ENCODE measurements at regions not wholly inside any gene's neighbourhood (a gene's known extent, or its start where the extent isn't known, plus 50 kb on each side); places are given as distances from the start of the nearest gene placed in this dataset.

GRCh38 chr4:128347175-128347868 is 59.7 kb upstream of the PGRMC2 start:
- TF ChIP-seq, protein P1, sequence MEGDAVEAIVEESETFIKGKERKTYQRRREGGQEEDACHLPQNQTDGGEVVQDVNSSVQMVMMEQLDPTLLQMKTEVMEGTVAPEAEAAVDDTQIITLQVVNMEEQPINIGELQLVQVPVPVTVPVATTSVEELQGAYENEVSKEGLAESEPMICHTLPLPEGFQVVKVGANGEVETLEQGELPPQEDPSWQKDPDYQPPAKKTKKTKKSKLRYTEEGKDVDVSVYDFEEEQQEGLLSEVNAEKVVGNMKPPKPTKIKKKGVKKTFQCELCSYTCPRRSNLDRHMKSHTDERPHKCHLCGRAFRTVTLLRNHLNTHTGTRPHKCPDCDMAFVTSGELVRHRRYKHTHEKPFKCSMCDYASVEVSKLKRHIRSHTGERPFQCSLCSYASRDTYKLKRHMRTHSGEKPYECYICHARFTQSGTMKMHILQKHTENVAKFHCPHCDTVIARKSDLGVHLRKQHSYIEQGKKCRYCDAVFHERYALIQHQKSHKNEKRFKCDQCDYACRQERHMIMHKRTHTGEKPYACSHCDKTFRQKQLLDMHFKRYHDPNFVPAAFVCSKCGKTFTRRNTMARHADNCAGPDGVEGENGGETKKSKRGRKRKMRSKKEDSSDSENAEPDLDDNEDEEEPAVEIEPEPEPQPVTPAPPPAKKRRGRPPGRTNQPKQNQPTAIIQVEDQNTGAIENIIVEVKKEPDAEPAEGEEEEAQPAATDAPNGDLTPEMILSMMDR (IDR thresholded peaks at IDR 0.05; ENCODE audit: poor library complexity), result no peak
- TF ChIP-seq EZH2 (IDR thresholded peaks at IDR 0.05; ENCODE audit: borderline replicate concordance), result no peak

Measured in hepatocyte (in vitro differentiated cells).